ENCODE measurements at regions not wholly inside any gene's neighbourhood (a gene's known extent, or its start where the extent isn't known, plus 50 kb on each side); places are given as distances from the start of the nearest gene placed in this dataset.

GRCh38 chr4:153931804-153932203, 142.9 kb upstream of the SFRP2 start:
- no peaks in the 10 kb centered on the region for H3K9me3 ChIP-seq (ENCODE audit: control insufficient read depth in 1 of 2, low read length in 2 of 2)
- H3K36me3 ChIP-seq (ENCODE audit: control insufficient read depth in 1 of 2, insufficient read depth in 2 of 2, low read length in 2 of 2), result no peaks in the 10 kb centered on the region
- H3K27me3 ChIP-seq (ENCODE audit: low read depth, low read length), result no peaks in the 10 kb centered on the region
- H3K4me3 ChIP-seq (ENCODE audit: low read depth in 1 of 2, low read length in 2 of 2), result no peak overlapping the region
- H3K4me1 ChIP-seq (ENCODE audit: control insufficient read depth in 1 of 2, insufficient read depth in 2 of 2, low read length in 2 of 2), result peaks cover 0 to 24% of the 10 kb centered on the region in 2 donors
- no peak overlapping the region for H3K27ac ChIP-seq (ENCODE audit: low read length)

GRCh38 chr4:153929675-153930074, 140.8 kb upstream of the SFRP2 start:
- Histone ChIP-seq H3K4me1 (ENCODE audit: control insufficient read depth in 1 of 2, insufficient read depth in 2 of 2, low read length in 2 of 2) (peaks cover 0 to 24% of the 10 kb centered on the region in 2 donors), H3K27me3 (ENCODE audit: low read depth, low read length) (no peaks in the 10 kb centered on the region), H3K9me3 (ENCODE audit: control insufficient read depth in 1 of 2, low read length in 2 of 2) (no peaks in the 10 kb centered on the region), H3K36me3 (ENCODE audit: control insufficient read depth in 1 of 2, insufficient read depth in 2 of 2, low read length in 2 of 2) (no peaks in the 10 kb centered on the region), H3K4me3 (ENCODE audit: low read depth in 1 of 2, low read length in 2 of 2) (peak overlapping the region in 1 of 2 donors; percentile 16), H3K27ac (ENCODE audit: low read length) (no peak overlapping the region)

GRCh38 chr4:153927451-153927850, 138.6 kb upstream of the SFRP2 start:
- no peak overlapping the region for H3K27ac ChIP-seq (ENCODE audit: low read length)
- peaks cover 0 to 21% of the 10 kb centered on the region in 2 donors for H3K4me1 ChIP-seq (ENCODE audit: control insufficient read depth in 1 of 2, insufficient read depth in 2 of 2, low read length in 2 of 2)
- no peaks in the 10 kb centered on the region for H3K36me3 ChIP-seq (ENCODE audit: control insufficient read depth in 1 of 2, insufficient read depth in 2 of 2, low read length in 2 of 2)
- H3K9me3 ChIP-seq (ENCODE audit: control insufficient read depth in 1 of 2, low read length in 2 of 2), result no peaks in the 10 kb centered on the region
- no peaks in the 10 kb centered on the region for H3K27me3 ChIP-seq (ENCODE audit: low read depth, low read length)
- no peak overlapping the region for H3K4me3 ChIP-seq (ENCODE audit: low read depth in 1 of 2, low read length in 2 of 2)

GRCh38 chr4:153922148-153922547, 133.3 kb upstream of the SFRP2 start:
- H3K36me3 ChIP-seq (ENCODE audit: control insufficient read depth in 1 of 2, insufficient read depth in 2 of 2, low read length in 2 of 2), result no peaks in the 10 kb centered on the region
- H3K27ac ChIP-seq (ENCODE audit: low read length), result no peak overlapping the region
- H3K9me3 ChIP-seq (ENCODE audit: control insufficient read depth in 1 of 2, low read length in 2 of 2), result no peaks in the 10 kb centered on the region

GRCh38 chr4:153919667-153920066, 130.8 kb upstream of the SFRP2 start:
- Histone ChIP-seq H3K27me3 (ENCODE audit: low read depth, low read length) (no peaks in the 10 kb centered on the region), H3K9me3 (ENCODE audit: control insufficient read depth in 1 of 2, low read length in 2 of 2) (no peaks in the 10 kb centered on the region), H3K27ac (ENCODE audit: low read length) (no peak overlapping the region), H3K4me3 (ENCODE audit: low read depth in 1 of 2, low read length in 2 of 2) (no peak overlapping the region), H3K36me3 (ENCODE audit: control insufficient read depth in 1 of 2, insufficient read depth in 2 of 2, low read length in 2 of 2) (no peaks in the 10 kb centered on the region), H3K4me1 (ENCODE audit: control insufficient read depth in 1 of 2, insufficient read depth in 2 of 2, low read length in 2 of 2) (no peaks in the 10 kb centered on the region)

More at GRCh38 chr4:153922148-153922547, 133.3 kb upstream of the SFRP2 start:
- no peak overlapping the region for H3K4me3 ChIP-seq (ENCODE audit: low read depth in 1 of 2, low read length in 2 of 2)
- no peaks in the 10 kb centered on the region for H3K4me1 ChIP-seq (ENCODE audit: control insufficient read depth in 1 of 2, insufficient read depth in 2 of 2, low read length in 2 of 2)
- no peaks in the 10 kb centered on the region for H3K27me3 ChIP-seq (ENCODE audit: low read depth, low read length)

- no peaks in the 10 kb centered on the region for H3K4me1 ChIP-seq (ENCODE audit: control insufficient read depth in 1 of 2, insufficient read depth in 2 of 2, low read length in 2 of 2)
- H3K27me3 ChIP-seq (ENCODE audit: low read depth, low read length), result no peaks in the 10 kb centered on the region
- no peak overlapping the region for H3K4me3 ChIP-seq (ENCODE audit: low read depth in 1 of 2, low read length in 2 of 2)
- no peaks in the 10 kb centered on the region for H3K36me3 ChIP-seq (ENCODE audit: control insufficient read depth in 1 of 2, insufficient read depth in 2 of 2, low read length in 2 of 2)
- H3K9me3 ChIP-seq (ENCODE audit: control insufficient read depth in 1 of 2, low read length in 2 of 2), result no peaks in the 10 kb centered on the region
- no peak overlapping the region for H3K27ac ChIP-seq (ENCODE audit: low read length)
Observed at GRCh38 chr4:153916273-153916755, 127.4 kb upstream of the SFRP2 start.

- H3K9me3 ChIP-seq (ENCODE audit: control insufficient read depth in 1 of 2, low read length in 2 of 2), result no peaks in the 10 kb centered on the region
- no peaks in the 10 kb centered on the region for H3K36me3 ChIP-seq (ENCODE audit: control insufficient read depth in 1 of 2, insufficient read depth in 2 of 2, low read length in 2 of 2)
- no peak overlapping the region for H3K27ac ChIP-seq (ENCODE audit: low read length)
- no peaks in the 10 kb centered on the region for H3K4me1 ChIP-seq (ENCODE audit: control insufficient read depth in 1 of 2, insufficient read depth in 2 of 2, low read length in 2 of 2)
- H3K4me3 ChIP-seq (ENCODE audit: low read depth in 1 of 2, low read length in 2 of 2), result no peak overlapping the region
- no peaks in the 10 kb centered on the region for H3K27me3 ChIP-seq (ENCODE audit: low read depth, low read length)
Observed at GRCh38 chr4:153912301-153912700, 123.4 kb upstream of the SFRP2 start.

- no peaks in the 10 kb centered on the region for H3K9me3 ChIP-seq (ENCODE audit: control insufficient read depth in 1 of 2, low read length in 2 of 2)
- H3K36me3 ChIP-seq (ENCODE audit: control insufficient read depth in 1 of 2, insufficient read depth in 2 of 2, low read length in 2 of 2), result no peaks in the 10 kb centered on the region
- no peak overlapping the region for H3K4me3 ChIP-seq (ENCODE audit: low read depth in 1 of 2, low read length in 2 of 2)
- H3K27me3 ChIP-seq (ENCODE audit: low read depth, low read length), result no peaks in the 10 kb centered on the region
- no peaks in the 10 kb centered on the region for H3K4me1 ChIP-seq (ENCODE audit: control insufficient read depth in 1 of 2, insufficient read depth in 2 of 2, low read length in 2 of 2)
- no peak overlapping the region for H3K27ac ChIP-seq (ENCODE audit: low read length)
Observed at GRCh38 chr4:153909672-153910071, 120.8 kb upstream of the SFRP2 start.

- H3K27ac ChIP-seq (ENCODE audit: low read length), result no peak overlapping the region
Observed at GRCh38 chr4:153906231-153906630, 117.3 kb upstream of the SFRP2 start.

GRCh38 chr4:153905231-153905630, 116.3 kb upstream of the SFRP2 start:
- no peak overlapping the region for H3K27ac ChIP-seq (ENCODE audit: low read length)
- no peaks in the 10 kb centered on the region for H3K36me3 ChIP-seq (ENCODE audit: control insufficient read depth in 1 of 2, insufficient read depth in 2 of 2, low read length in 2 of 2)
- H3K4me3 ChIP-seq (ENCODE audit: low read depth in 1 of 2, low read length in 2 of 2), result no peak overlapping the region
- H3K9me3 ChIP-seq (ENCODE audit: control insufficient read depth in 1 of 2, low read length in 2 of 2), result no peaks in the 10 kb centered on the region
- no peaks in the 10 kb centered on the region for H3K27me3 ChIP-seq (ENCODE audit: low read depth, low read length)
- no peaks in the 10 kb centered on the region for H3K4me1 ChIP-seq (ENCODE audit: control insufficient read depth in 1 of 2, insufficient read depth in 2 of 2, low read length in 2 of 2)

More at GRCh38 chr4:153906231-153906630, 117.3 kb upstream of the SFRP2 start:
- Histone ChIP-seq H3K27me3 (ENCODE audit: low read depth, low read length) (no peaks in the 10 kb centered on the region), H3K9me3 (ENCODE audit: control insufficient read depth in 1 of 2, low read length in 2 of 2) (no peaks in the 10 kb centered on the region), H3K4me3 (ENCODE audit: low read depth in 1 of 2, low read length in 2 of 2) (no peak overlapping the region), H3K36me3 (ENCODE audit: control insufficient read depth in 1 of 2, insufficient read depth in 2 of 2, low read length in 2 of 2) (no peaks in the 10 kb centered on the region), H3K4me1 (ENCODE audit: control insufficient read depth in 1 of 2, insufficient read depth in 2 of 2, low read length in 2 of 2) (no peaks in the 10 kb centered on the region)

GRCh38 chr4:153904011-153904410, 115.1 kb upstream of the SFRP2 start:
- Histone ChIP-seq H3K4me1 (ENCODE audit: control insufficient read depth in 1 of 2, insufficient read depth in 2 of 2, low read length in 2 of 2) (no peaks in the 10 kb centered on the region), H3K9me3 (ENCODE audit: control insufficient read depth in 1 of 2, low read length in 2 of 2) (no peaks in the 10 kb centered on the region), H3K27me3 (ENCODE audit: low read depth, low read length) (no peaks in the 10 kb centered on the region), H3K4me3 (ENCODE audit: low read depth in 1 of 2, low read length in 2 of 2) (no peak overlapping the region), H3K27ac (ENCODE audit: low read length) (no peak overlapping the region), H3K36me3 (ENCODE audit: control insufficient read depth in 1 of 2, insufficient read depth in 2 of 2, low read length in 2 of 2) (no peaks in the 10 kb centered on the region)

GRCh38 chr4:153901220-153901619, 112.3 kb upstream of the SFRP2 start:
- Histone ChIP-seq H3K27ac (ENCODE audit: low read length) (no peak overlapping the region), H3K4me1 (ENCODE audit: control insufficient read depth in 1 of 2, insufficient read depth in 2 of 2, low read length in 2 of 2) (no peaks in the 10 kb centered on the region), H3K9me3 (ENCODE audit: control insufficient read depth in 1 of 2, low read length in 2 of 2) (no peaks in the 10 kb centered on the region), H3K4me3 (ENCODE audit: low read depth in 1 of 2, low read length in 2 of 2) (no peak overlapping the region), H3K36me3 (ENCODE audit: control insufficient read depth in 1 of 2, insufficient read depth in 2 of 2, low read length in 2 of 2) (no peaks in the 10 kb centered on the region), H3K27me3 (ENCODE audit: low read depth, low read length) (no peaks in the 10 kb centered on the region)
